Mammary epithelial cell (primary cell): ENCODE measurements at regions not wholly inside any gene's neighbourhood (a gene's known extent, or its start where the extent isn't known, plus 50 kb on each side); places are given as distances from the start of the nearest gene placed in this dataset.

Source experiments
- CTCF ChIP-seq, 2 donors: IDR thresholded peaks in 1 of 2; conservative IDR thresholded peaks in 1 of 2; 2 replicates each; pipeline ENCODE4 v1.5.1; 2011 to 2012; ENCODE audit warnings: inconsistent platforms in 2 of 2, low read length in 2 of 2, mild to moderate bottlenecking in 2 of 2, control low read depth in 1 of 2, low read depth in 1 of 2; ENCODE audit not compliant: insufficient read depth in 1 of 2; ENCODE audit errors: extremely low read depth in 1 of 2
- EZH2 ChIP-seq: IDR thresholded peaks from 2 replicates; pipeline ENCODE4 v1.6.1; 2012; ENCODE audit warnings: low read length, inconsistent platforms, borderline replicate concordance

DNA sequence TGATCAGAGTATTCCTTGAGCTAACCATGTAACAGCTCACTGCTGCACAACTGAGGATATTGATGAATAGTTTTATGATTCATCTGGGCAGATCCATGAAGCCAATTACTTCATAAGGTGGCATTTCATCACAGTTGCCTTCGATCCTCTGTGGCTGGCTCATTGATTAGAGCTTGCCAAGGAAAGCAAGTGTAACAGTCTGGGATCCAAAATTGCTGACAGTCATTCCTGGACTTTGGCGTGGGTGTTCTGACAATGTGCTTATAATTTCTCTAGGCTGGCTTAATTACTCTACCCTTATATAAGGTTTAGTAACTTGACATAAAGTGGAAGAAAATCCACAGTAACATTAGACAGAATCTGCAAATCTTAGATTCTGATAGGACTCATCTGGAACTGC lies 551.3 kb upstream of the CDH4 start:
- no peak for TF ChIP-seq EZH2
- no peak for TF ChIP-seq CTCF (conservative IDR thresholded peaks at IDR 0.05 in 1 of 2, IDR thresholded peaks at IDR 0.05 in 1 of 2; ENCODE audit: extremely low read depth in 1 of 2, insufficient read depth in 1 of 2, low read depth in 1 of 2, low read length in 2 of 2)
